ENCODE measurements at regions not wholly inside any gene's neighbourhood (a gene's known extent, or its start where the extent isn't known, plus 50 kb on each side); places are given as distances from the start of the nearest gene placed in this dataset.

GRCh38 chr9:20220286-20220685 is 402.0 kb downstream of the MLLT3 start:
- WGBS, result 87% methylated on average over 3 of the region's 3 CpGs
- no peak for DNase-seq (ENCODE audit: low spot score in 2 of 2)
- Histone ChIP-seq H3K36me3 (no peaks in the 10 kb centered on the region), H3K4me1 (peaks cover 4% of the 10 kb centered on the region), H3K4me3 (no peak overlapping the region), H3K27me3 (no peaks in the 10 kb centered on the region), H3K27ac (no peak overlapping the region), H3K9me3 (no peaks in the 10 kb centered on the region)
- TF ChIP-seq POLR2AphosphoS5 (IDR thresholded peaks at IDR 0.05) (no peak), EP300 (IDR thresholded peaks at IDR 0.05) (no peak), CTCF (IDR thresholded peaks at IDR 0.05) (no peak), POLR2A (IDR thresholded peaks at IDR 0.05) (no peak)

GRCh38 chr9:20219437-20219836 is 402.9 kb downstream of the MLLT3 start:
- Histone ChIP-seq H3K9me3 (no peaks in the 10 kb centered on the region), H3K4me1 (peaks cover under 1% of the 10 kb centered on the region), H3K27me3 (no peaks in the 10 kb centered on the region), H3K4me3 (no peak overlapping the region), H3K27ac (no peak overlapping the region), H3K36me3 (no peaks in the 10 kb centered on the region)
- TF ChIP-seq POLR2A (IDR thresholded peaks at IDR 0.05) (no peak), POLR2AphosphoS5 (IDR thresholded peaks at IDR 0.05) (no peak), CTCF (IDR thresholded peaks at IDR 0.05) (no peak), EP300 (IDR thresholded peaks at IDR 0.05) (no peak)
- no peak for DNase-seq (ENCODE audit: low spot score in 2 of 2)
- WGBS, result 58% methylated on average over 5 of the region's 5 CpGs

- DNase-seq (ENCODE audit: low spot score in 2 of 2), result no peak
- Histone ChIP-seq H3K4me3 (no peak overlapping the region), H3K4me1 (no peaks in the 10 kb centered on the region), H3K27me3 (no peaks in the 10 kb centered on the region), H3K36me3 (no peaks in the 10 kb centered on the region), H3K9me3 (no peaks in the 10 kb centered on the region), H3K27ac (no peak overlapping the region)
- no peak for TF ChIP-seq EP300 (IDR thresholded peaks at IDR 0.05)
- TF ChIP-seq POLR2A (IDR thresholded peaks at IDR 0.05), result no peak
- TF ChIP-seq POLR2AphosphoS5 (IDR thresholded peaks at IDR 0.05), result no peak
- no peak for TF ChIP-seq CTCF (IDR thresholded peaks at IDR 0.05)
- WGBS, result 82% methylated on average over 3 of the region's 3 CpGs
Measured at GRCh38 chr9:20217596-20217995, 404.7 kb downstream of the MLLT3 start.

- Histone ChIP-seq H3K36me3 (no peaks in the 10 kb centered on the region), H3K4me3 (no peak overlapping the region)
Measured at GRCh38 chr9:20216438-20216837, 405.9 kb downstream of the MLLT3 start.

GRCh38 chr9:20215552-20215951 is 406.7 kb downstream of the MLLT3 start:
- Histone ChIP-seq H3K27me3 (no peaks in the 10 kb centered on the region), H3K4me1 (no peaks in the 10 kb centered on the region), H3K4me3 (no peak overlapping the region), H3K9me3 (no peaks in the 10 kb centered on the region), H3K36me3 (no peaks in the 10 kb centered on the region), H3K27ac (no peak overlapping the region)
- 94% methylated on average over 2 of the region's 2 CpGs for WGBS
- no peak for DNase-seq (ENCODE audit: low spot score in 2 of 2)
- TF ChIP-seq POLR2AphosphoS5 (IDR thresholded peaks at IDR 0.05), result no peak
- no peak for TF ChIP-seq EP300 (IDR thresholded peaks at IDR 0.05)
- no peak for TF ChIP-seq CTCF (IDR thresholded peaks at IDR 0.05)
- no peak for TF ChIP-seq POLR2A (IDR thresholded peaks at IDR 0.05)

More at GRCh38 chr9:20216438-20216837, 405.9 kb downstream of the MLLT3 start:
- no peak for TF ChIP-seq CTCF (IDR thresholded peaks at IDR 0.05)
- TF ChIP-seq POLR2A (IDR thresholded peaks at IDR 0.05), result no peak
- no peak for TF ChIP-seq POLR2AphosphoS5 (IDR thresholded peaks at IDR 0.05)
- TF ChIP-seq EP300 (IDR thresholded peaks at IDR 0.05), result no peak
- no peak for DNase-seq (ENCODE audit: low spot score in 2 of 2)
- Histone ChIP-seq H3K27me3 (no peaks in the 10 kb centered on the region), H3K4me1 (no peaks in the 10 kb centered on the region), H3K9me3 (no peaks in the 10 kb centered on the region), H3K27ac (no peak overlapping the region)

Measured in suprapubic skin (tissue), 4 donors.